GM18519 (cell line): ENCODE measurements at regions not wholly inside any gene's neighbourhood (a gene's known extent, or its start where the extent isn't known, plus 50 kb on each side); places are given as distances from the start of the nearest gene placed in this dataset.
"Not testable (repeated sequence)": the region's sequence is repeated elsewhere in the genome, so short reads cannot be mapped to it uniquely, and the experiment has no call there.

Experiments
- ATAC-seq: cut with Tn5 transposase; IDR thresholded peaks from one replicate; pipeline ENCODE4 v1.9.1; 2021; ENCODE audit warnings: mild to moderate bottlenecking, moderate library complexity; ENCODE audit not compliant: unreplicated experiment, low FRiP score

GRCh38 chr6:115474443-115475041, 586.1 kb downstream of the FRK start:
- no peak for ATAC-seq

- no peak for ATAC-seq
Observed at GRCh38 chr6:115468272-115469005, 592.3 kb downstream of the FRK start.

GRCh38 chr6:115467726-115468125, 593.0 kb downstream of the FRK start:
- no peak for ATAC-seq

GRCh38 chr6:115460913-115461312, 599.8 kb downstream of the FRK start:
- no peak for ATAC-seq

GRCh38 chr6:115456848-115457247, 603.8 kb downstream of the FRK start:
- ATAC-seq: no peak

- no peak for ATAC-seq
Observed at GRCh38 chr6:115443825-115444478, 616.7 kb downstream of the FRK start.

- no peak for ATAC-seq
Observed at GRCh38 chr6:115442323-115442722, 618.4 kb downstream of the FRK start.

GRCh38 chr6:115441651-115442050, 619.0 kb downstream of the FRK start:
- no peak for ATAC-seq

- ATAC-seq: no peak
Observed at GRCh38 chr6:115415378-115415777, 645.3 kb downstream of the FRK start.

GRCh38 chr6:115414916-115415315, 645.8 kb downstream of the FRK start:
- not testable (repeated sequence) for ATAC-seq

- ATAC-seq: no peak
Observed at GRCh38 chr6:115411756-115412155, 648.9 kb downstream of the FRK start.

- no peak for ATAC-seq
Observed at GRCh38 chr6:115404446-115404845, 656.2 kb downstream of the FRK start.

GRCh38 chr6:115398607-115399006, 662.1 kb downstream of the FRK start:
- ATAC-seq: no peak

- no peak for ATAC-seq
Observed at GRCh38 chr6:115396112-115396906, 664.4 kb downstream of the FRK start.

GRCh38 chr6:115393821-115394220, 666.9 kb downstream of the FRK start:
- ATAC-seq: no peak

GRCh38 chr6:115370202-115370601, 690.5 kb downstream of the FRK start:
- ATAC-seq: no peak

- no peak for ATAC-seq
Observed at GRCh38 chr6:115365783-115366182, 694.9 kb downstream of the FRK start.

- peak; percentile 75 for ATAC-seq
Observed at GRCh38 chr6:115363379-115363778, 697.3 kb downstream of the FRK start.

- ATAC-seq: no peak
Observed at GRCh38 chr6:115362234-115362633, 698.5 kb downstream of the FRK start.

GRCh38 chr6:115360602-115361325, 699.9 kb downstream of the FRK start:
- no peak for ATAC-seq
